ENCODE measurements at regions not wholly inside any gene's neighbourhood (a gene's known extent, or its start where the extent isn't known, plus 50 kb on each side); places are given as distances from the start of the nearest gene placed in this dataset.

GRCh38 chr4:81881855-81882621 lies 410.3 kb upstream of the RASGEF1B start:
- H2AFZ ChIP-seq (ENCODE audit: control insufficient read depth, low read depth, low read length): no peak overlapping the region
- no peaks in the 10 kb centered on the region for H4K20me1 ChIP-seq (ENCODE audit: control insufficient read depth, insufficient read depth)
- H3K27me3 ChIP-seq (replicated peaks in 1 of 2; ENCODE audit: control insufficient read depth in 2 of 2, insufficient read depth in 2 of 2, low read length in 1 of 2): no peaks in the 10 kb centered on the region; a peak in 2 of 4 replicates
- no peaks in the 10 kb centered on the region for H3K79me2 ChIP-seq (ENCODE audit: control insufficient read depth, insufficient read depth, low read length)
- 31% methylated on average over 3 of the region's 3 CpGs for WGBS (ENCODE audit: insufficient coverage, insufficient replicate concordance, low lambda C conversion rate, missing lambda C conversion rate)
- SMC1A ChIA-PET (ENCODE audit: uncharacterized antibody, unreplicated experiment): interaction anchor here (1.1 kb wide), 1 partner anchor 34 kb away, joined by 3 read pairs; no protein-coding TSS in a partner anchor
- CTCF ChIA-PET: interaction anchor here (0.9 to 1.3 kb wide), 2 partner anchors 11 to 31 kb away, joined by 3 to 4 read pairs; no protein-coding TSS in a partner anchor
- no peak for DNase-seq (ENCODE audit: low read depth, low spot score)
- no TSS peak for BruUV-seq (replicated peaks)
- H3K27ac ChIP-seq (ENCODE audit: control insufficient read depth, insufficient read depth): no peak overlapping the region
- no peak overlapping the region for H3K4me2 ChIP-seq (ENCODE audit: control insufficient read depth, insufficient read depth)
- intact Hi-C loops (cut with micrococcal nuclease; ENCODE audit: unreplicated experiment): no loop called here
- no peak overlapping the region for H3K9ac ChIP-seq (ENCODE audit: control insufficient read depth, insufficient read depth, low read length)
- in situ Hi-C loops (cut with MboI): no loop called here
- no peaks in the 10 kb centered on the region for H3K4me1 ChIP-seq (ENCODE audit: control insufficient read depth, insufficient read depth, low read length)
- TF ChIP-seq RBBP5 (conservative IDR thresholded peaks at IDR 0.05) (no peak), USF1 (IDR thresholded peaks at IDR 0.05; ENCODE audit: borderline replicate concordance, extremely low read length, insufficient read depth, low read depth, low read length) (no peak), CHD1 (IDR thresholded peaks at IDR 0.05; ENCODE audit: low read depth, low read length) (no peak)
- no peak for ATAC-seq
- no peaks in the 10 kb centered on the region for H3K9me3 ChIP-seq (replicated peaks; ENCODE audit: control insufficient read depth, insufficient read depth, low read length)
- FAIRE-seq: no peak
- H3K4me3 ChIP-seq: no peak overlapping the region
- H3K36me3 ChIP-seq (ENCODE audit: control insufficient read depth in 2 of 2, insufficient read depth in 2 of 2, low read length in 1 of 2): no peaks in the 10 kb centered on the region
- POLR2A ChIA-PET: no interaction called here
- RAD21 ChIA-PET (ENCODE audit: unreplicated experiment): no interaction called here

- no peaks in the 10 kb centered on the region for H3K79me2 ChIP-seq (ENCODE audit: control insufficient read depth, insufficient read depth, low read length)
- no peaks in the 10 kb centered on the region for H3K36me3 ChIP-seq (ENCODE audit: control insufficient read depth in 2 of 2, insufficient read depth in 2 of 2, low read length in 1 of 2)
- no peaks in the 10 kb centered on the region; a peak in 1 of 4 replicates for H3K27me3 ChIP-seq (replicated peaks in 1 of 2; ENCODE audit: control insufficient read depth in 2 of 2, insufficient read depth in 2 of 2, low read length in 1 of 2)
- intact Hi-C loops (cut with micrococcal nuclease; ENCODE audit: unreplicated experiment): no loop called here
- H2AFZ ChIP-seq (ENCODE audit: control insufficient read depth, low read depth, low read length): no peak overlapping the region
- SMC1A ChIA-PET (ENCODE audit: uncharacterized antibody, unreplicated experiment): no interaction called here
- no peaks in the 10 kb centered on the region; the same call in 2 of the 3 replicates for H3K9me3 ChIP-seq (replicated peaks; ENCODE audit: control insufficient read depth, insufficient read depth, low read length)
- RAD21 ChIA-PET (ENCODE audit: unreplicated experiment): no interaction called here
- CTCF ChIA-PET: interaction anchor here (0.9 kb wide), 1 partner anchor 37 kb away, joined by 3 read pairs; no protein-coding TSS in a partner anchor
- no peak overlapping the region for H3K9ac ChIP-seq (ENCODE audit: control insufficient read depth, insufficient read depth, low read length)
- H3K27ac ChIP-seq (ENCODE audit: control insufficient read depth, insufficient read depth): no peak overlapping the region
- H3K4me3 ChIP-seq: no peak overlapping the region
- no TSS peak for BruUV-seq (replicated peaks)
- DNase-seq (ENCODE audit: low read depth, low spot score) (no peak), ATAC-seq (no peak), FAIRE-seq (no peak)
- POLR2A ChIA-PET: no interaction called here
- no peaks in the 10 kb centered on the region for H3K4me1 ChIP-seq (ENCODE audit: control insufficient read depth, insufficient read depth, low read length)
- no peak overlapping the region for H3K4me2 ChIP-seq (ENCODE audit: control insufficient read depth, insufficient read depth)
- no peaks in the 10 kb centered on the region for H4K20me1 ChIP-seq (ENCODE audit: control insufficient read depth, insufficient read depth)
- WGBS (ENCODE audit: insufficient coverage, insufficient replicate concordance, low lambda C conversion rate, missing lambda C conversion rate): 15% methylated on average over 3 of the region's 3 CpGs
- in situ Hi-C loops (cut with MboI): no loop called here
- TF ChIP-seq, protein P1, sequence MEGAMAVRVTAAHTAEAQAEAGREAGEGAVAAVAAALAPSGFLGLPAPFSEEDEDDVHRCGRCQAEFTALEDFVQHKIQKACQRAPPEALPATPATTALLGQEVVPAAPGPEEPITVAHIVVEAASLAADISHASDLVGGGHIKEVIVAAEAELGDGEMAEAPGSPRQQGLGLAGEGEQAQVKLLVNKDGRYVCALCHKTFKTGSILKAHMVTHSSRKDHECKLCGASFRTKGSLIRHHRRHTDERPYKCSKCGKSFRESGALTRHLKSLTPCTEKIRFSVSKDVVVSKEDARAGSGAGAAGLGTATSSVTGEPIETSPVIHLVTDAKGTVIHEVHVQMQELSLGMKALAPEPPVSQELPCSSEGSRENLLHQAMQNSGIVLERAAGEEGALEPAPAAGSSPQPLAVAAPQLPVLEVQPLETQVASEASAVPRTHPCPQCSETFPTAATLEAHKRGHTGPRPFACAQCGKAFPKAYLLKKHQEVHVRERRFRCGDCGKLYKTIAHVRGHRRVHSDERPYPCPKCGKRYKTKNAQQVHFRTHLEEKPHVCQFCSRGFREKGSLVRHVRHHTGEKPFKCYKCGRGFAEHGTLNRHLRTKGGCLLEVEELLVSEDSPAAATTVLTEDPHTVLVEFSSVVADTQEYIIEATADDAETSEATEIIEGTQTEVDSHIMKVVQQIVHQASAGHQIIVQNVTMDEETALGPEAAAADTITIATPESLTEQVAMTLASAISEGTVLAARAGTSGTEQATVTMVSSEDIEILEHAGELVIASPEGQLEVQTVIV (IDR thresholded peaks at IDR 0.05; ENCODE audit: borderline replicate concordance, partially characterized antibody): no peak
- TF ChIP-seq RAD21 (IDR thresholded peaks at IDR 0.05; ENCODE audit: insufficient read depth, low read depth, low read length) (no peak), TARDBP (IDR thresholded peaks at IDR 0.05; ENCODE audit: borderline replicate concordance) (no peak), CBFB (IDR thresholded peaks at IDR 0.05; ENCODE audit: low read depth) (no peak), ZZZ3 (IDR thresholded peaks at IDR 0.05; ENCODE audit: control insufficient read depth, insufficient read length, low read depth) (no peak), TCF12 (IDR thresholded peaks at IDR 0.05; ENCODE audit: low read depth, low read length) (no peak), HCFC1 (IDR thresholded peaks at IDR 0.05; ENCODE audit: low read length) (no peak), PAX5 (IDR thresholded peaks at IDR 0.05; ENCODE audit: borderline replicate concordance, low read depth, low read length) (no peak), SMAD5 (IDR thresholded peaks at IDR 0.05; ENCODE audit: low read depth) (no peak), MTA3 (IDR thresholded peaks at IDR 0.05; ENCODE audit: borderline replicate concordance, low read length) (no peak), SPI1 (IDR thresholded peaks at IDR 0.05; ENCODE audit: borderline replicate concordance, insufficient read depth, low read depth, low read length) (no peak), NFXL1 (IDR thresholded peaks at IDR 0.05; ENCODE audit: borderline replicate concordance) (no peak)
Observed at GRCh38 chr4:81876106-81876505, 404.4 kb upstream of the RASGEF1B start.

All from GM12878 (cell line).